Osteocyte (in vitro differentiated cells): ENCODE measurements at regions not wholly inside any gene's neighbourhood (a gene's known extent, or its start where the extent isn't known, plus 50 kb on each side); places are given as distances from the start of the nearest gene placed in this dataset.

Source experiments
- DNase-seq: peaks from one replicate; pipeline ENCODE4 v3.0.0; 2021; ENCODE audit warnings: mixed read lengths; ENCODE audit not compliant: unreplicated experiment; ENCODE audit errors: extremely low spot score
- H3K27ac Mint-ChIP-seq: one replicate; pipeline ENCODE4 v1.8.0; 2021; ENCODE audit warnings: mild to moderate bottlenecking, mixed read lengths; ENCODE audit not compliant: unreplicated experiment
- H3K27me3 Mint-ChIP-seq: one replicate; pipeline ENCODE4 v1.8.0; 2021; ENCODE audit warnings: mixed read lengths; ENCODE audit not compliant: unreplicated experiment
- H3K36me3 Mint-ChIP-seq: one replicate; pipeline ENCODE4 v1.8.0; 2021; ENCODE audit warnings: mixed read lengths; ENCODE audit not compliant: unreplicated experiment
- H3K4me1 Mint-ChIP-seq: one replicate; pipeline ENCODE4 v1.8.0; 2021; ENCODE audit warnings: mixed read lengths; ENCODE audit not compliant: unreplicated experiment
- H3K4me3 Mint-ChIP-seq: one replicate; pipeline ENCODE4 v1.8.0; 2021; ENCODE audit warnings: mild to moderate bottlenecking, moderate library complexity, mixed read lengths; ENCODE audit not compliant: unreplicated experiment
- H3K9me3 Mint-ChIP-seq: one replicate; pipeline ENCODE4 v1.8.0; 2021; ENCODE audit warnings: mixed read lengths; ENCODE audit not compliant: unreplicated experiment
- CTCF ChIP-seq: fragments of 200-600 bp; sonication (generic); IDR thresholded peaks from 2 replicates; pipeline ENCODE4 v1.5.0; 2021; ENCODE audit warnings: antibody characterized with exemption, mild to moderate bottlenecking, moderate library complexity

DNA sequence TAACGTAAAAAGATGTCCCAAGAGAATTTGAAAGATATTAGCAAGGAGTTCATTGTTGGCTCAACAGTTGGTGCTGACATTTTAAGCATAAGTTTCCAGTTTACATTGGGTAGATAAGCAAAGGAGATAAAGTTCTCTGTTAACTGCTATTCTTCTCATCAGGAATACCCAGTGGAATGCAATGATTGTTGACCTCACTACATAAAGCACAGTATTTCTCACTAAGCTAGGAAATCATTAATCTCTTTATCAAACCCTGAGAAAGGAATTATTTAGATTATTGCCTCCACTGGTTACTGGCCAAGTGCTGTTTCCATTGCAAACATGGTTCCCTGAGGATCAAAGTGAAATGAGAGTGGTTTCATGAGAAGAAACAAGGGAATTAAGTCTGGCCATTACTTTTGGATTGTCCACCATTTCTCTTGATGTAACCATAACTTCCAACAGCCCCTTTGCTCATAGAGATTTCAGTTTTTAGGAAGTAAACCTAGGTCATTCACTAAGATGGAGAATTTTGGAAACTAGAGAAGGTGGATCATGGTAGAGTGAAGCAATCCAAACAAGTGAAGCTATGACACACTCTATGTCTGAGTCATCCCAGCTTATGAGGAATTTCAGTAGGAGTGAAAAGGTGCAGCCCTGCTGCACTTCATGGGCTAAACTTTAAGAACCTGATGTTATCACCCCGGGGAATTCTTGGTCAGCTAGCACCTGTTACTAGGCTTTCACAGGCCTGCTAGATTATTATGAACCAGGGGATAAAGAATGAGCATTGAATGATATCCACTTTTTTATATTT is 163.4 kb downstream of the AREG start:
- Mint-ChIP-seq H3K36me3 (peaks cover 2% of the 10 kb centered on the region), H3K4me1 (no peaks in the 10 kb centered on the region), H3K9me3 (peaks cover 4% of the 10 kb centered on the region), H3K27ac (no peak overlapping the region), H3K27me3 (peaks cover 40% of the 10 kb centered on the region), H3K4me3 (no peak overlapping the region)
- no peak for DNase-seq
- TF ChIP-seq CTCF: no peak

GRCh38 chr4:74610491-74610890 is 165.6 kb downstream of the AREG start:
- peaks cover 29% of the 10 kb centered on the region for H3K27me3 Mint-ChIP-seq
- peaks cover 19% of the 10 kb centered on the region for H3K9me3 Mint-ChIP-seq
- TF ChIP-seq CTCF: no peak
- H3K27ac Mint-ChIP-seq: no peak overlapping the region
- H3K4me3 Mint-ChIP-seq: no peak overlapping the region
- peaks cover 5% of the 10 kb centered on the region for H3K36me3 Mint-ChIP-seq
- no peak for DNase-seq
- no peaks in the 10 kb centered on the region for H3K4me1 Mint-ChIP-seq

DNA sequence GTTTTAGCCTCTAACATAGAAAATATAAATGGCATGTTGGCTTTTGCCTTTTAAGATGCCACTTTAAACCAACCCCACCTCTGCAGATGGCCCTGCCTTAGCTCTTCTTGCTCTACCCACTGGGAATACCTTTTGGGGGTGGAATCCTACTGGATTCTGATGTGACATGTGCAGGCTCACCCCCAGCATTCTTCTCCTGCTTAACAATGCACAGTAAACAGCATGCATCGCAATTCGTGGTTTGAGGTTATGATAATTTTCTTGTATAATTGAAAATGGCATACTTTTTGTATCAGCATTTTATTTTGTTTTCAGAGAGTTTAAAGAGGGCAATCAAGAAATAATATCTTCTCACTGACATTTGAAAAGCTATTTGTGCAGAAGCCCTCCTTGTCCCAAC is 167.9 kb downstream of the AREG start:
- DNase-seq: no peak
- H3K4me3 Mint-ChIP-seq: no peak overlapping the region
- peaks cover 25% of the 10 kb centered on the region for H3K9me3 Mint-ChIP-seq
- peaks cover 11% of the 10 kb centered on the region for H3K36me3 Mint-ChIP-seq
- no peak overlapping the region for H3K27ac Mint-ChIP-seq
- no peaks in the 10 kb centered on the region for H3K4me1 Mint-ChIP-seq
- TF ChIP-seq CTCF: no peak
- H3K27me3 Mint-ChIP-seq: peaks cover 14% of the 10 kb centered on the region

GRCh38 chr4:74613266-74613665 is 168.3 kb downstream of the AREG start:
- Mint-ChIP-seq H3K36me3 (peaks cover 11% of the 10 kb centered on the region), H3K4me1 (no peaks in the 10 kb centered on the region), H3K27ac (no peak overlapping the region), H3K27me3 (peaks cover 12% of the 10 kb centered on the region), H3K9me3 (peaks cover 24% of the 10 kb centered on the region), H3K4me3 (no peak overlapping the region)
- TF ChIP-seq CTCF: no peak
- no peak for DNase-seq

- peaks cover 11% of the 10 kb centered on the region for H3K36me3 Mint-ChIP-seq
- DNase-seq: no peak
- H3K27me3 Mint-ChIP-seq: peaks cover 12% of the 10 kb centered on the region
- H3K4me1 Mint-ChIP-seq: peaks cover 11% of the 10 kb centered on the region
- H3K4me3 Mint-ChIP-seq: no peak overlapping the region
- no peak for TF ChIP-seq CTCF
- H3K9me3 Mint-ChIP-seq: peaks cover 24% of the 10 kb centered on the region
- no peak overlapping the region for H3K27ac Mint-ChIP-seq
These were observed 170.5 kb downstream of the AREG start for GRCh38 chr4:74615411-74615810.
